GM21737 (cell line): ENCODE measurements at regions not wholly inside any gene's neighbourhood (a gene's known extent, or its start where the extent isn't known, plus 50 kb on each side); places are given as distances from the start of the nearest gene placed in this dataset.

ENCODE experiments used
- ATAC-seq: cut with Tn5 transposase; IDR thresholded peaks from one replicate; pipeline ENCODE4 v1.9.1; 2021; ENCODE audit warnings: mild to moderate bottlenecking, moderate library complexity; ENCODE audit not compliant: unreplicated experiment

GRCh38 chr13:90070837-90071525 is 1276.5 kb upstream of the MIR17HG start:
- ATAC-seq = no peak

GRCh38 chr13:90084684-90085290 is 1262.7 kb upstream of the MIR17HG start:
- ATAC-seq = no peak

GRCh38 chr13:90089051-90089450 is 1258.4 kb upstream of the MIR17HG start:
- ATAC-seq = no peak

- no peak for ATAC-seq
These were observed 1255.9 kb upstream of the MIR17HG start for GRCh38 chr13:90091611-90092010.

- no peak for ATAC-seq
These were observed 1253.1 kb upstream of the MIR17HG start for GRCh38 chr13:90094357-90094756.

GRCh38 chr13:90098577-90098976 is 1248.9 kb upstream of the MIR17HG start:
- ATAC-seq = no peak

GRCh38 chr13:90099847-90100246 is 1247.6 kb upstream of the MIR17HG start:
- no peak for ATAC-seq

GRCh38 chr13:90103099-90103784 is 1244.2 kb upstream of the MIR17HG start:
- ATAC-seq = no peak

GRCh38 chr13:90104764-90105163 is 1242.7 kb upstream of the MIR17HG start:
- ATAC-seq = no peak

- no peak for ATAC-seq
These were observed 1242.2 kb upstream of the MIR17HG start for GRCh38 chr13:90105276-90105675.

- ATAC-seq = no peak
These were observed 1241.5 kb upstream of the MIR17HG start for GRCh38 chr13:90105849-90106496.

GRCh38 chr13:90107661-90108060 is 1239.8 kb upstream of the MIR17HG start:
- no peak for ATAC-seq

- ATAC-seq = no peak
These were observed 1238.9 kb upstream of the MIR17HG start for GRCh38 chr13:90108547-90108946.

- no peak for ATAC-seq
These were observed 1231.4 kb upstream of the MIR17HG start for GRCh38 chr13:90116121-90116520.

- no peak for ATAC-seq
These were observed 1228.9 kb upstream of the MIR17HG start for GRCh38 chr13:90118467-90119071.

- no peak for ATAC-seq
These were observed 1227.5 kb upstream of the MIR17HG start for GRCh38 chr13:90120026-90120425.

- no peak for ATAC-seq
These were observed 1225.7 kb upstream of the MIR17HG start for GRCh38 chr13:90121784-90122183.

GRCh38 chr13:90122531-90122930 is 1225.0 kb upstream of the MIR17HG start:
- no peak for ATAC-seq

GRCh38 chr13:90135558-90135957 is 1211.9 kb upstream of the MIR17HG start:
- no peak for ATAC-seq

- ATAC-seq = no peak
These were observed 1205.2 kb upstream of the MIR17HG start for GRCh38 chr13:90142251-90142650.

GRCh38 chr13:90154311-90154960 is 1193.1 kb upstream of the MIR17HG start:
- ATAC-seq = no peak
